ENCODE measurements at regions not wholly inside any gene's neighbourhood (a gene's known extent, or its start where the extent isn't known, plus 50 kb on each side); places are given as distances from the start of the nearest gene placed in this dataset.

DNA sequence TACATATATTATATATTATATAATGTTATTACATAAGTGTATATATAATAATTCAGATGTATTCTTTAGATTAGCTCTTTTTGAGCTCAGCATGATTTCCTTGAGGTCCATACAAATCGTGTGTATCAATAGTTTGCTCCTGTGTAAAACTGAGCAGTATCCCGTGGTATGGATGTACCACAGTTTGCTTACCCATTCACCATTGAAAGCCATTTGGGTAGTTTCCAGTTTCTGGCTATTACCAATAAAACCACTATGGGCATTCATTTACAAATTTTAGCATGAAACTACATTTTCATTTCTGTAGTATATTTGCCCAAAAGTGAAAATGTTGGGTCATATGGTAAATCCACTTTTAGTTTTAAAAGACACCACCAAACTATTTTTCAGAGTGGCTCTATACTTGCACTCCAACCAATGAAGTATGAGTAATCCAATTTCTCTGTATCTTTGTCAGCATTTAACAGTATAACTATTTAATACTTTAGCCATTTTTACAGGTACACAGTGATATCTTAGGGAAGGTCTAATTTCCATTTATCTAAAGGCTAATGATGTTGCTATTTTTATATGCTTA, 1361.4 kb upstream of the GBE1 start:
- no peaks in the 10 kb centered on the region for H3K27me3 ChIP-seq (ENCODE audit: insufficient read depth, poor library complexity, severe bottlenecking)
- TF ChIP-seq, protein P1, sequence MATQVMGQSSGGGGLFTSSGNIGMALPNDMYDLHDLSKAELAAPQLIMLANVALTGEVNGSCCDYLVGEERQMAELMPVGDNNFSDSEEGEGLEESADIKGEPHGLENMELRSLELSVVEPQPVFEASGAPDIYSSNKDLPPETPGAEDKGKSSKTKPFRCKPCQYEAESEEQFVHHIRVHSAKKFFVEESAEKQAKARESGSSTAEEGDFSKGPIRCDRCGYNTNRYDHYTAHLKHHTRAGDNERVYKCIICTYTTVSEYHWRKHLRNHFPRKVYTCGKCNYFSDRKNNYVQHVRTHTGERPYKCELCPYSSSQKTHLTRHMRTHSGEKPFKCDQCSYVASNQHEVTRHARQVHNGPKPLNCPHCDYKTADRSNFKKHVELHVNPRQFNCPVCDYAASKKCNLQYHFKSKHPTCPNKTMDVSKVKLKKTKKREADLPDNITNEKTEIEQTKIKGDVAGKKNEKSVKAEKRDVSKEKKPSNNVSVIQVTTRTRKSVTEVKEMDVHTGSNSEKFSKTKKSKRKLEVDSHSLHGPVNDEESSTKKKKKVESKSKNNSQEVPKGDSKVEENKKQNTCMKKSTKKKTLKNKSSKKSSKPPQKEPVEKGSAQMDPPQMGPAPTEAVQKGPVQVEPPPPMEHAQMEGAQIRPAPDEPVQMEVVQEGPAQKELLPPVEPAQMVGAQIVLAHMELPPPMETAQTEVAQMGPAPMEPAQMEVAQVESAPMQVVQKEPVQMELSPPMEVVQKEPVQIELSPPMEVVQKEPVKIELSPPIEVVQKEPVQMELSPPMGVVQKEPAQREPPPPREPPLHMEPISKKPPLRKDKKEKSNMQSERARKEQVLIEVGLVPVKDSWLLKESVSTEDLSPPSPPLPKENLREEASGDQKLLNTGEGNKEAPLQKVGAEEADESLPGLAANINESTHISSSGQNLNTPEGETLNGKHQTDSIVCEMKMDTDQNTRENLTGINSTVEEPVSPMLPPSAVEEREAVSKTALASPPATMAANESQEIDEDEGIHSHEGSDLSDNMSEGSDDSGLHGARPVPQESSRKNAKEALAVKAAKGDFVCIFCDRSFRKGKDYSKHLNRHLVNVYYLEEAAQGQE (IDR thresholded peaks at IDR 0.05; ENCODE audit: insufficient replicate concordance, low read depth), result no peak
- TF ChIP-seq GABPA (IDR thresholded peaks at IDR 0.05; ENCODE audit: low read depth) (no peak), SPI1 (IDR thresholded peaks at IDR 0.05; ENCODE audit: borderline replicate concordance, low read depth) (no peak), POLR2AphosphoS5 (IDR thresholded peaks at IDR 0.05; ENCODE audit: low read depth) (no peak)

DNA sequence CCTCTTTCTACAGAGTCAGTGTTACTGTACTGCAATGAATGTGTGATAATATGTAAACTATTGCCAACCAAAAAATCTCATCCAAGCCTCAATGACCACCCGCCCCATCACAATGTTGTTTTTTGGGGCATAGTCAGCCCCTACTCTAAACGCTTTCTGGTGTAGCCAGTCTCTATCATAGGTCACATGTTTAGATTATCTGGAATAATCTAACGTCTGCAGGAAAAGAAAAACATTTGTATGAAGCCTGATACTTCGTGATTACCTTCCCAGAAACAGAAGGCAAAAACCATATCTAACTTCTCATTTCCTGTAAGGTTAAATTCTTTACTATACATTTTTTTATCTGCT, 1331.8 kb upstream of the GBE1 start:
- no peak overlapping the region for H3K4me3 ChIP-seq (replicated peaks; ENCODE audit: insufficient read depth, low read length)
- no peaks in the 10 kb centered on the region for H3K27me3 ChIP-seq (ENCODE audit: insufficient read depth, poor library complexity, severe bottlenecking)
- TF ChIP-seq, protein P1 (IDR thresholded peaks at IDR 0.05; ENCODE audit: insufficient replicate concordance, low read depth), result no peak
- TF ChIP-seq GABPA (IDR thresholded peaks at IDR 0.05; ENCODE audit: low read depth), result no peak
- TF ChIP-seq POLR2AphosphoS5 (IDR thresholded peaks at IDR 0.05; ENCODE audit: low read depth), result no peak
- TF ChIP-seq, protein P2, sequence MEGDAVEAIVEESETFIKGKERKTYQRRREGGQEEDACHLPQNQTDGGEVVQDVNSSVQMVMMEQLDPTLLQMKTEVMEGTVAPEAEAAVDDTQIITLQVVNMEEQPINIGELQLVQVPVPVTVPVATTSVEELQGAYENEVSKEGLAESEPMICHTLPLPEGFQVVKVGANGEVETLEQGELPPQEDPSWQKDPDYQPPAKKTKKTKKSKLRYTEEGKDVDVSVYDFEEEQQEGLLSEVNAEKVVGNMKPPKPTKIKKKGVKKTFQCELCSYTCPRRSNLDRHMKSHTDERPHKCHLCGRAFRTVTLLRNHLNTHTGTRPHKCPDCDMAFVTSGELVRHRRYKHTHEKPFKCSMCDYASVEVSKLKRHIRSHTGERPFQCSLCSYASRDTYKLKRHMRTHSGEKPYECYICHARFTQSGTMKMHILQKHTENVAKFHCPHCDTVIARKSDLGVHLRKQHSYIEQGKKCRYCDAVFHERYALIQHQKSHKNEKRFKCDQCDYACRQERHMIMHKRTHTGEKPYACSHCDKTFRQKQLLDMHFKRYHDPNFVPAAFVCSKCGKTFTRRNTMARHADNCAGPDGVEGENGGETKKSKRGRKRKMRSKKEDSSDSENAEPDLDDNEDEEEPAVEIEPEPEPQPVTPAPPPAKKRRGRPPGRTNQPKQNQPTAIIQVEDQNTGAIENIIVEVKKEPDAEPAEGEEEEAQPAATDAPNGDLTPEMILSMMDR (IDR thresholded peaks at IDR 0.05; ENCODE audit: insufficient read depth, low read length), result no peak
- TF ChIP-seq SPI1 (IDR thresholded peaks at IDR 0.05; ENCODE audit: borderline replicate concordance, low read depth), result no peak
- no peak overlapping the region for H3K27ac ChIP-seq (replicated peaks)
- DNase-seq (ENCODE audit: low read depth in 1 of 2, low spot score in 1 of 2), result no peak

More for the DNA sequence above, 1361.4 kb upstream of the GBE1 start:
- Histone ChIP-seq H3K27ac (replicated peaks) (no peak overlapping the region), H3K4me3 (replicated peaks; ENCODE audit: insufficient read depth, low read length) (no peak overlapping the region)
- DNase-seq (ENCODE audit: low read depth in 1 of 2, low spot score in 1 of 2), result no peak

DNA sequence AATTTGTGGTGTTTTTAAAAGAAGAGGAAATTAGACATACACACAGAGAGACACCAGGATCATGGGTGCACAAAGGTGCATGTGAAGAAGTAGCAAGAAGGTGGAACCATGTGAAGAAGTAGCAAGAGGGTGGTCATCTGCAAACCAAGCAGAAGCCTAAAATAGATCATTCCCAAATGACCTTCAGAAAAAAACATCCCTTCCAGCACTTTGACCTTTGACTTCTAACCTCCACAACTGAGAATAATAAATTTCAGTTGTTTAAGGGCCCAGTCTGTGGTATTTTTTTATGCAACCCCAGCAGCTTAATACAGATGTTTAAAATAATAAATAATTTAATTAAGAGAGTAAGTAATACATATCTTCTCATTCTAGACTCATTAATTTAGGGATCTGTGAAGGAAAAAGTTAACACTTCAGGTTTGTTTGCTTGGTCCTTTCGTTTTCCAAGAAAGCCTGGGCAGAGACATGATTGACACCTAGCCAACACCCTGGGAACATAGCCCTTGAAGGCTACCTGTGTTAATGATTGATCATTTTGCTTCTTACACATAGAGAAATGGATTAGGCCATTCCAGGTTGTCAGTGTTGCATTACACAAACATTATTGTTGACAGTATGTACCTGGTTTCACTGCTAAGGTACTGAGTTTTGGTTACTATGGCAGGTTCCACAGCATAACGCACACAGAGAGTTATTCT, 1331.2 kb upstream of the GBE1 start:
- no peaks in the 10 kb centered on the region for H3K27me3 ChIP-seq (ENCODE audit: insufficient read depth, poor library complexity, severe bottlenecking)
- TF ChIP-seq, protein P1 (IDR thresholded peaks at IDR 0.05; ENCODE audit: insufficient replicate concordance, low read depth), result no peak
- no peak for TF ChIP-seq POLR2AphosphoS5 (IDR thresholded peaks at IDR 0.05; ENCODE audit: low read depth)
- TF ChIP-seq, protein P2 (IDR thresholded peaks at IDR 0.05; ENCODE audit: insufficient read depth, low read length), result no peak
- H3K27ac ChIP-seq (replicated peaks), result no peak overlapping the region
- no peak for DNase-seq (ENCODE audit: low read depth in 1 of 2, low spot score in 1 of 2)
- no peak overlapping the region for H3K4me3 ChIP-seq (replicated peaks; ENCODE audit: insufficient read depth, low read length)

All from HL-60 (cell line).